ENCODE measurements at regions not wholly inside any gene's neighbourhood (a gene's known extent, or its start where the extent isn't known, plus 50 kb on each side); places are given as distances from the start of the nearest gene placed in this dataset.

GRCh38 chr11:97966901-97967300, 1053.8 kb upstream of the CNTN5 start:
- no peak for TF ChIP-seq CTCF (IDR thresholded peaks at IDR 0.05; ENCODE audit: insufficient read depth in 1 of 2, low read depth in 1 of 2, low read length in 1 of 2, severe bottlenecking in 1 of 2, unreplicated experiment in 1 of 2)
- Histone ChIP-seq H3K36me3 (ENCODE audit: control insufficient read depth, insufficient read depth, low read length) (no peaks in the 10 kb centered on the region), H3K4me1 (no peaks in the 10 kb centered on the region), H3K27me3 (replicated peaks; ENCODE audit: control insufficient read depth, insufficient read depth, low read length) (no peaks in the 10 kb centered on the region), H3K9me3 (no peaks in the 10 kb centered on the region), H3K4me3 (ENCODE audit: low read depth, low read length) (no peak overlapping the region)
- H3K36me3 Mint-ChIP-seq (ENCODE audit: insufficient read depth, unreplicated experiment) = no peaks in the 10 kb centered on the region
- BruUV-seq (replicated peaks) = no TSS peak
- no peak overlapping the region for H3K4me3 Mint-ChIP-seq (ENCODE audit: unreplicated experiment)
- ChIA-PET CTCF (no interaction called here), POLR2A (no interaction called here)
- H3K27me3 Mint-ChIP-seq (ENCODE audit: insufficient read depth, unreplicated experiment) = no peaks in the 10 kb centered on the region
- no peak overlapping the region for H3K27ac Mint-ChIP-seq (ENCODE audit: unreplicated experiment)
- no peaks in the 10 kb centered on the region for H3K4me1 Mint-ChIP-seq (ENCODE audit: low read depth, unreplicated experiment)
- intact Hi-C loops (cut with micrococcal nuclease; ENCODE audit: unreplicated experiment) = no loop called here
- no peak for DNase-seq
- H3K9me3 Mint-ChIP-seq (ENCODE audit: unreplicated experiment) = no peaks in the 10 kb centered on the region

- intact Hi-C loops (cut with micrococcal nuclease; ENCODE audit: unreplicated experiment) = no loop called here
- Histone ChIP-seq H3K9me3 (no peaks in the 10 kb centered on the region), H3K27me3 (replicated peaks; ENCODE audit: control insufficient read depth, insufficient read depth, low read length) (no peaks in the 10 kb centered on the region), H3K4me1 (no peaks in the 10 kb centered on the region), H3K36me3 (ENCODE audit: control insufficient read depth, insufficient read depth, low read length) (no peaks in the 10 kb centered on the region), H3K4me3 (ENCODE audit: low read depth, low read length) (no peak overlapping the region)
- Mint-ChIP-seq H3K4me1 (ENCODE audit: low read depth, unreplicated experiment) (no peaks in the 10 kb centered on the region), H3K27ac (ENCODE audit: unreplicated experiment) (no peak overlapping the region), H3K9me3 (ENCODE audit: unreplicated experiment) (no peaks in the 10 kb centered on the region), H3K36me3 (ENCODE audit: insufficient read depth, unreplicated experiment) (no peaks in the 10 kb centered on the region), H3K27me3 (ENCODE audit: insufficient read depth, unreplicated experiment) (no peaks in the 10 kb centered on the region), H3K4me3 (ENCODE audit: unreplicated experiment) (no peak overlapping the region)
- DNase-seq = no peak
- ChIA-PET POLR2A (no interaction called here), CTCF (no interaction called here)
- no peak for TF ChIP-seq CTCF (IDR thresholded peaks at IDR 0.05; ENCODE audit: insufficient read depth in 1 of 2, low read depth in 1 of 2, low read length in 1 of 2, severe bottlenecking in 1 of 2, unreplicated experiment in 1 of 2)
- BruUV-seq (replicated peaks) = no TSS peak
Observed at GRCh38 chr11:97968071-97968470, 1052.7 kb upstream of the CNTN5 start.

- no peak for DNase-seq
- Histone ChIP-seq H3K4me3 (ENCODE audit: low read depth, low read length) (no peak overlapping the region), H3K9me3 (no peaks in the 10 kb centered on the region), H3K4me1 (no peaks in the 10 kb centered on the region), H3K27me3 (replicated peaks; ENCODE audit: control insufficient read depth, insufficient read depth, low read length) (no peaks in the 10 kb centered on the region), H3K36me3 (ENCODE audit: control insufficient read depth, insufficient read depth, low read length) (no peaks in the 10 kb centered on the region)
- Mint-ChIP-seq H3K27ac (ENCODE audit: unreplicated experiment) (no peak overlapping the region), H3K4me1 (ENCODE audit: low read depth, unreplicated experiment) (no peaks in the 10 kb centered on the region), H3K9me3 (ENCODE audit: unreplicated experiment) (no peaks in the 10 kb centered on the region), H3K4me3 (ENCODE audit: unreplicated experiment) (no peak overlapping the region), H3K27me3 (ENCODE audit: insufficient read depth, unreplicated experiment) (peaks cover 3% of the 10 kb centered on the region), H3K36me3 (ENCODE audit: insufficient read depth, unreplicated experiment) (no peaks in the 10 kb centered on the region)
- TF ChIP-seq CTCF (IDR thresholded peaks at IDR 0.05; ENCODE audit: insufficient read depth in 1 of 2, low read depth in 1 of 2, low read length in 1 of 2, severe bottlenecking in 1 of 2, unreplicated experiment in 1 of 2) = no peak
- POLR2A ChIA-PET = no interaction called here
- CTCF ChIA-PET = no interaction called here
- intact Hi-C loops (cut with micrococcal nuclease; ENCODE audit: unreplicated experiment) = no loop called here
- no TSS peak for BruUV-seq (replicated peaks)
Observed at GRCh38 chr11:97972731-97973130, 1048.0 kb upstream of the CNTN5 start.
